Caco-2 (cell line): ENCODE measurements at regions not wholly inside any gene's neighbourhood (a gene's known extent, or its start where the extent isn't known, plus 50 kb on each side); places are given as distances from the start of the nearest gene placed in this dataset.

Experiments
- BruUV-seq: library from RNA; stranded (reverse); fragments of 400-500 nt; replicated peaks from 2 replicates; lab custom pipeline; 2021; lab: Mats Ljungman, UMichigan
- CTCF ChIA-PET: fragments of 300-600 bp; sonication (Branson Sonifier 250); formaldehyde crosslinking; loops from one replicate; lab custom pipeline; 2022; ENCODE audit warnings: antibody characterized with exemption; lab: Charles Lee
- POLR2A ChIA-PET: fragments of 300-600 bp; sonication (Branson Sonifier 250); formaldehyde crosslinking; loops from one replicate; lab custom pipeline; 2022; ENCODE audit warnings: antibody characterized with exemption; lab: Charles Lee
- DNase-seq, 2 experiments: peaks; one replicate each; pipeline versions ENCODE4 v3.0.0 to v3.0.0-alpha.2; 2020 to 2022
- H3K27me3 ChIP-seq: replicated peaks from 2 replicates; pipeline ENCODE4 v1.6.0; 2011; ENCODE audit warnings: low read length; ENCODE audit not compliant: control insufficient read depth, insufficient read depth
- H3K36me3 ChIP-seq: 2 replicates; pipeline ENCODE4 v1.5.1; 2011; ENCODE audit warnings: low read length; ENCODE audit not compliant: control insufficient read depth, insufficient read depth
- H3K4me1 ChIP-seq: fragments of 250-450 bp; sonication (Bioruptor Pico); 2 replicates; pipeline ENCODE4 v1.5.1; 2020; ENCODE audit warnings: mild to moderate bottlenecking
- H3K4me3 ChIP-seq: 2 replicates; pipeline ENCODE4 v1.5.1; 2011; ENCODE audit warnings: low read depth, mild to moderate bottlenecking, control low read depth, low read length
- H3K9me3 ChIP-seq: fragments of 250-450 bp; sonication (Bioruptor Pico); 2 replicates; pipeline ENCODE4 v1.5.1; 2020; ENCODE audit warnings: mild to moderate bottlenecking, moderate library complexity
- H3K27ac Mint-ChIP-seq: one replicate; pipeline ENCODE4 v1.8.0; 2022; ENCODE audit warnings: mixed read lengths; ENCODE audit not compliant: unreplicated experiment
- H3K27me3 Mint-ChIP-seq: one replicate; pipeline ENCODE4 v1.8.0; 2022; ENCODE audit warnings: mixed read lengths; ENCODE audit not compliant: insufficient read depth, unreplicated experiment
- H3K36me3 Mint-ChIP-seq: one replicate; pipeline ENCODE4 v1.8.0; 2022; ENCODE audit warnings: mild to moderate bottlenecking, mixed read lengths; ENCODE audit not compliant: insufficient read depth, unreplicated experiment
- H3K4me1 Mint-ChIP-seq: one replicate; pipeline ENCODE4 v1.8.0; 2022; ENCODE audit warnings: low read depth, mixed read lengths; ENCODE audit not compliant: unreplicated experiment
- H3K4me3 Mint-ChIP-seq: one replicate; pipeline ENCODE4 v1.8.0; 2022; ENCODE audit warnings: mild to moderate bottlenecking, moderate library complexity, mixed read lengths; ENCODE audit not compliant: unreplicated experiment
- H3K9me3 Mint-ChIP-seq: one replicate; pipeline ENCODE4 v1.8.0; 2022; ENCODE audit warnings: mixed read lengths; ENCODE audit not compliant: unreplicated experiment
- CTCF ChIP-seq, 2 experiments: fragments of 200-600 bp in 1 of 2; IDR thresholded peaks; 1 replicate in 1 of 2; 2 replicates in 1 of 2; pipeline versions ENCODE4 v1.5.1 to v1.8.0; 2011 to 2022; ENCODE audit warnings: antibody characterized with exemption in 1 of 2, control low read depth in 1 of 2, inconsistent platforms in 1 of 2, low read depth in 1 of 2, low read length in 1 of 2, mild to moderate bottlenecking in 1 of 2, moderate library complexity in 1 of 2; ENCODE audit not compliant: insufficient read depth in 1 of 2, severe bottlenecking in 1 of 2, unreplicated experiment in 1 of 2
- intact Hi-C: fragments of 100-400 bp; cut with micrococcal nuclease; formaldehyde crosslinking; loops from one replicate; pipeline ENCODE4 v1.10.0; 2022; ENCODE audit not compliant: unreplicated experiment

DNA sequence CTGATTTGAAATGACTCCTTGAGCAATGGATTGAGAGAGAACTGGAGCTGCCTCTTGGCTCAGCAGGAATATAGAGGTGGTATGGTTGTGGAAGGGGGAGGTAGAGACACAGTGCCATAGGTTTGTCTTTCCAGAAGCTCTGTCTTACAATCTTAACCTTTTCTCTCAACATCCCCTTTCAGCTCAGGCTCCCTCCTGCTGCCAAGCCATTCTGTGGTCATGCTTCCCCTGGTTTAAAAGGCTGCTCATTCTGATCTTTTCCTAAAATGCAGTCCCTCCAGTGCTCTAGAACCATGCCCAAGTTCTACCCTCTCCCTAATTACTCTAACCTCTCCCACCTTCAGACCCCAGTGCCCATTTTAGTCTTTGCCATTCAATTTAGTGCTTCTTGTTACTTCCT lies 517.9 kb upstream of the MARCKS start:
- CTCF ChIA-PET = no interaction called here

DNA sequence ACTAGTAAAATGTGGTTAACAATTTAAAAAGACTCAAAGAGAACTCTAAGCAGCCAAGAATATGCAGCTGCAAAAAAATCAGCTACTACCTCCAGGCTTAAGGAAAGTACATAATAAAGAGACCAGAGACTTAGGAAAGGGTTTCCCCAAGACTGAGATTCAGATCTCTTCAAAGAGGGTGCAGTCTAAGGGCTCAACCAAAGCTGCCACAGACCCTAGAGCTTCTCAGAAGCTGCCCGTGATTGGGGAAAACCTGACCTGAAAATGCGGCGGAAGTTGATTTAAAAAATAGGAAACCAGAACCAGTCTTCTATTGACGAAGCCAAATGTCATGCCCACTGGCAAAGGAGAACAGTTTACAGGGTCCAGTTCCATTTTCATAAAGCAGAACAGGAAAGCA lies 516.8 kb upstream of the MARCKS start:
- Histone ChIP-seq H3K9me3 (no peaks in the 10 kb centered on the region), H3K4me3 (no peak overlapping the region), H3K36me3 (no peaks in the 10 kb centered on the region), H3K4me1 (no peaks in the 10 kb centered on the region), H3K27me3 (no peaks in the 10 kb centered on the region)
- POLR2A ChIA-PET = interaction anchor here (0.7 kb wide), 1 partner anchor 148 kb away, joined by 18 read pairs; no protein-coding TSS in a partner anchor
- Mint-ChIP-seq H3K9me3 (no peaks in the 10 kb centered on the region), H3K4me1 (no peaks in the 10 kb centered on the region), H3K4me3 (no peak overlapping the region), H3K27ac (no peak overlapping the region), H3K36me3 (no peaks in the 10 kb centered on the region), H3K27me3 (no peaks in the 10 kb centered on the region)
- CTCF ChIA-PET = interaction anchor here (0.6 kb wide), 1 partner anchor 9 kb away, joined by 3 read pairs; no protein-coding TSS in a partner anchor
- no peak for DNase-seq
- intact Hi-C loops = no loop called here
- TF ChIP-seq CTCF (IDR thresholded peaks at IDR 0.05; ENCODE audit: insufficient read depth in 1 of 2, low read depth in 1 of 2, low read length in 1 of 2, severe bottlenecking in 1 of 2, unreplicated experiment in 1 of 2) = no peak
- no TSS peak for BruUV-seq

More for the DNA sequence above, 517.9 kb upstream of the MARCKS start:
- Mint-ChIP-seq H3K4me3 (no peak overlapping the region), H3K4me1 (no peaks in the 10 kb centered on the region), H3K27me3 (no peaks in the 10 kb centered on the region), H3K36me3 (no peaks in the 10 kb centered on the region), H3K27ac (no peak overlapping the region), H3K9me3 (no peaks in the 10 kb centered on the region)
- Histone ChIP-seq H3K27me3 (no peaks in the 10 kb centered on the region), H3K9me3 (no peaks in the 10 kb centered on the region), H3K4me1 (no peaks in the 10 kb centered on the region), H3K36me3 (no peaks in the 10 kb centered on the region), H3K4me3 (no peak overlapping the region)
- TF ChIP-seq CTCF (IDR thresholded peaks at IDR 0.05; ENCODE audit: insufficient read depth in 1 of 2, low read depth in 1 of 2, low read length in 1 of 2, severe bottlenecking in 1 of 2, unreplicated experiment in 1 of 2) = no peak
- intact Hi-C loops = no loop called here
- POLR2A ChIA-PET = no interaction called here
- BruUV-seq = no TSS peak
- DNase-seq = no peak

DNA sequence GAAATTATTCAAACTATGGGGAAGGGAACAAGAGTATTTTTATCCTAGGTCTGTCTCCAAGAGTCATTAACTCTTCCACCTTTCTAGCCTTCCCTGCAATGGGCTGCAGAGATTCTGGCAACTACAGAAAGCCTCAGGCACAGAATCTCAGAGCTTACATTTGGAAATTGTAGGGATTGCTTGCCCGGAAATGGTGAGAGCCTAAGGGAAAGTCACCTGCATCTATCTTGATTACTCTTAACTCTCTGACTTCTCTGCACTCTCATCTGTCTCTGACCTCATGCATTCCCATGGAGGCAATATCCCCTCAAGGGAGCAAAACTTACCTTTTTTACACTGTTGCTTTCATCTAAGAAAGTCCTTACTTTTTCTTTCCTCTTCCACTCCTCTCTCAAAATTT lies 513.2 kb upstream of the MARCKS start:
- H3K4me3 Mint-ChIP-seq = no peak overlapping the region
- no peak overlapping the region for H3K27ac Mint-ChIP-seq
- no peak for TF ChIP-seq CTCF (IDR thresholded peaks at IDR 0.05; ENCODE audit: insufficient read depth in 1 of 2, low read depth in 1 of 2, low read length in 1 of 2, severe bottlenecking in 1 of 2, unreplicated experiment in 1 of 2)
- DNase-seq = no peak
- no peaks in the 10 kb centered on the region for H3K36me3 Mint-ChIP-seq
- no TSS peak for BruUV-seq
- no peaks in the 10 kb centered on the region for H3K27me3 Mint-ChIP-seq
- H3K4me1 Mint-ChIP-seq = no peaks in the 10 kb centered on the region
- intact Hi-C loops = no loop called here
- no peaks in the 10 kb centered on the region for H3K27me3 ChIP-seq
- no peaks in the 10 kb centered on the region for H3K9me3 Mint-ChIP-seq
- no peaks in the 10 kb centered on the region for H3K36me3 ChIP-seq
- H3K4me1 ChIP-seq = no peaks in the 10 kb centered on the region
- no peak overlapping the region for H3K4me3 ChIP-seq
- ChIA-PET CTCF (no interaction called here), POLR2A (no interaction called here)
- H3K9me3 ChIP-seq = no peaks in the 10 kb centered on the region
